ENCODE measurements at regions not wholly inside any gene's neighbourhood (a gene's known extent, or its start where the extent isn't known, plus 50 kb on each side); places are given as distances from the start of the nearest gene placed in this dataset.

- H3K4me1 Mint-ChIP-seq (ENCODE audit: insufficient read depth, unreplicated experiment): no peaks in the 10 kb centered on the region
- no peak overlapping the region for H3K27ac Mint-ChIP-seq (ENCODE audit: low read depth, unreplicated experiment)
- BruUV-seq (replicated peaks): no TSS peak
- DNase-seq (ENCODE audit: unreplicated experiment): no peak
- no peaks in the 10 kb centered on the region for H3K9me3 Mint-ChIP-seq (ENCODE audit: unreplicated experiment)
- CTCF ChIA-PET: interaction anchor here (0.6 kb wide), 1 partner anchor 1027 kb away, joined by 5 read pairs; no protein-coding TSS in a partner anchor
- intact Hi-C loops (cut with micrococcal nuclease): no loop called here
- POLR2A ChIA-PET: no interaction called here
- peaks cover 42% of the 10 kb centered on the region for H3K27me3 Mint-ChIP-seq (ENCODE audit: insufficient read depth, unreplicated experiment)
- H3K36me3 Mint-ChIP-seq (ENCODE audit: insufficient read depth, unreplicated experiment): no peaks in the 10 kb centered on the region
- H3K4me3 Mint-ChIP-seq (ENCODE audit: unreplicated experiment): no peak overlapping the region
- no peak for TF ChIP-seq CTCF (IDR thresholded peaks at IDR 0.05; ENCODE audit: unreplicated experiment)
These were observed 126.9 kb downstream of the RPS24 start for GRCh38 chr10:78160591-78160990.

- H3K4me3 Mint-ChIP-seq (ENCODE audit: unreplicated experiment): no peak overlapping the region
- ChIA-PET POLR2A (no interaction called here), CTCF (no interaction called here)
- no peak for TF ChIP-seq CTCF (IDR thresholded peaks at IDR 0.05; ENCODE audit: unreplicated experiment)
- no peak overlapping the region for H3K27ac Mint-ChIP-seq (ENCODE audit: low read depth, unreplicated experiment)
- intact Hi-C loops (cut with micrococcal nuclease): no loop called here
- no TSS peak for BruUV-seq (replicated peaks)
- peaks cover 37% of the 10 kb centered on the region for H3K27me3 Mint-ChIP-seq (ENCODE audit: insufficient read depth, unreplicated experiment)
- H3K9me3 Mint-ChIP-seq (ENCODE audit: unreplicated experiment): no peaks in the 10 kb centered on the region
- H3K4me1 Mint-ChIP-seq (ENCODE audit: insufficient read depth, unreplicated experiment): no peaks in the 10 kb centered on the region
- H3K36me3 Mint-ChIP-seq (ENCODE audit: insufficient read depth, unreplicated experiment): no peaks in the 10 kb centered on the region
- DNase-seq (ENCODE audit: unreplicated experiment): no peak
These were observed 129.2 kb downstream of the RPS24 start for GRCh38 chr10:78162853-78163252.

- Mint-ChIP-seq H3K4me3 (ENCODE audit: unreplicated experiment) (no peak overlapping the region), H3K36me3 (ENCODE audit: insufficient read depth, unreplicated experiment) (no peaks in the 10 kb centered on the region), H3K4me1 (ENCODE audit: insufficient read depth, unreplicated experiment) (no peaks in the 10 kb centered on the region), H3K27me3 (ENCODE audit: insufficient read depth, unreplicated experiment) (peaks cover 21% of the 10 kb centered on the region), H3K27ac (ENCODE audit: low read depth, unreplicated experiment) (no peak overlapping the region), H3K9me3 (ENCODE audit: unreplicated experiment) (no peaks in the 10 kb centered on the region)
- ChIA-PET CTCF (interaction anchor here (1.3 kb wide), 1 partner anchor 118 kb away, joined by 3 read pairs; no protein-coding TSS in a partner anchor), POLR2A (no interaction called here)
- intact Hi-C loops (cut with micrococcal nuclease): no loop called here
- TF ChIP-seq CTCF (IDR thresholded peaks at IDR 0.05; ENCODE audit: unreplicated experiment): no peak
- BruUV-seq (replicated peaks): no TSS peak
- no peak for DNase-seq (ENCODE audit: unreplicated experiment)
These were observed 131.0 kb downstream of the RPS24 start for GRCh38 chr10:78164702-78165101.

- TF ChIP-seq CTCF (IDR thresholded peaks at IDR 0.05; ENCODE audit: unreplicated experiment): no peak
- intact Hi-C loops (cut with micrococcal nuclease): no loop called here
- H3K4me1 Mint-ChIP-seq (ENCODE audit: insufficient read depth, unreplicated experiment): no peaks in the 10 kb centered on the region
- ChIA-PET CTCF (interaction anchor here (0.6 to 1.3 kb wide), 2 partner anchors 21 to 119 kb away, joined by 3 to 4 read pairs; no protein-coding TSS in a partner anchor), POLR2A (no interaction called here)
- no peak for DNase-seq (ENCODE audit: unreplicated experiment)
- no peaks in the 10 kb centered on the region for H3K9me3 Mint-ChIP-seq (ENCODE audit: unreplicated experiment)
- H3K27ac Mint-ChIP-seq (ENCODE audit: low read depth, unreplicated experiment): no peak overlapping the region
- H3K4me3 Mint-ChIP-seq (ENCODE audit: unreplicated experiment): no peak overlapping the region
- H3K27me3 Mint-ChIP-seq (ENCODE audit: insufficient read depth, unreplicated experiment): peaks cover 16% of the 10 kb centered on the region
- H3K36me3 Mint-ChIP-seq (ENCODE audit: insufficient read depth, unreplicated experiment): no peaks in the 10 kb centered on the region
- BruUV-seq (replicated peaks): no TSS peak
These were observed 131.5 kb downstream of the RPS24 start for GRCh38 chr10:78165172-78165571.

All from MCF 10A (cell line).